ENCODE measurements at regions not wholly inside any gene's neighbourhood (a gene's known extent, or its start where the extent isn't known, plus 50 kb on each side); places are given as distances from the start of the nearest gene placed in this dataset.

GRCh38 chr9:99354104-99354503 lies 132.0 kb downstream of the SEC61B start (continued):
- TF ChIP-seq ZNF383 (CRISPR knock-in tag; IDR thresholded peaks at IDR 0.05; ENCODE audit: borderline replicate concordance) (no peak), USF2 (IDR thresholded peaks at IDR 0.05; ENCODE audit: low read depth, low read length) (no peak), USF2 (CRISPR knock-in tag; IDR thresholded peaks at IDR 0.05; ENCODE audit: borderline replicate concordance) (no peak), ZSCAN25 (CRISPR knock-in tag; IDR thresholded peaks at IDR 0.05) (no peak), HMG20B (CRISPR knock-in tag; conservative IDR thresholded peaks at IDR 0.05) (no peak), ZNF879 (CRISPR knock-in tag; IDR thresholded peaks at IDR 0.05) (no peak), NCOR1 (IDR thresholded peaks at IDR 0.05; ENCODE audit: borderline replicate concordance, low read length) (no peak), ATF5 (CRISPR knock-in tag; IDR thresholded peaks at IDR 0.05; ENCODE audit: low read depth) (no peak), ZNF484 (CRISPR knock-in tag; IDR thresholded peaks at IDR 0.05; ENCODE audit: borderline replicate concordance, low read depth) (no peak), HNRNPK (IDR thresholded peaks at IDR 0.05; ENCODE audit: low read depth, low read length, poor library complexity, severe bottlenecking) (no peak)
- TF ChIP-seq, protein P1, sequence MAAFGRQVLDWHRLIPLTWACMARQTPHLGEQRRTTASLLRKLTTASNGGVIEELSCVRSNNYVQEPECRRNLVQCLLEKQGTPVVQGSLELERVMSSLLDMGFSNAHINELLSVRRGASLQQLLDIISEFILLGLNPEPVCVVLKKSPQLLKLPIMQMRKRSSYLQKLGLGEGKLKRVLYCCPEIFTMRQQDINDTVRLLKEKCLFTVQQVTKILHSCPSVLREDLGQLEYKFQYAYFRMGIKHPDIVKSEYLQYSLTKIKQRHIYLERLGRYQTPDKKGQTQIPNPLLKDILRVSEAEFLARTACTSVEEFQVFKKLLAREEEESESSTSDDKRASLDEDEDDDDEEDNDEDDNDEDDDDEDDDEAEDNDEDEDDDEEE (CRISPR knock-in tag; IDR thresholded peaks at IDR 0.05), result no peak
